Activated naive CD4-positive, alpha-beta T cell treated with anti-CD3 and anti-CD28 coated beads for 36 hours (primary cell): ENCODE measurements at regions not wholly inside any gene's neighbourhood (a gene's known extent, or its start where the extent isn't known, plus 50 kb on each side); places are given as distances from the start of the nearest gene placed in this dataset.

Experiments
- CTCF ChIA-PET: fragments of 350-600 bp; sonication (Branson Sonifier 250); formaldehyde crosslinking; loops from one replicate; lab custom pipeline; 2021; ENCODE audit warnings: antibody characterized with exemption; lab: Charles Lee
- DNase-seq: peaks from one replicate; pipeline ENCODE4 v3.0.0-alpha.2; 2020
- H3K27ac Mint-ChIP-seq: one replicate; pipeline ENCODE4 v1.8.0; 2021; ENCODE audit warnings: mild to moderate bottlenecking, mixed read lengths
- H3K27me3 Mint-ChIP-seq: one replicate; pipeline ENCODE4 v1.8.0; 2021; ENCODE audit warnings: low read depth, mixed read lengths
- H3K36me3 Mint-ChIP-seq: one replicate; pipeline ENCODE4 v1.8.0; 2021; ENCODE audit warnings: low read depth, mixed read lengths
- H3K4me1 Mint-ChIP-seq: one replicate; pipeline ENCODE4 v1.8.0; 2021; ENCODE audit warnings: low read depth, mixed read lengths
- H3K4me3 Mint-ChIP-seq: one replicate; pipeline ENCODE4 v1.8.0; 2021; ENCODE audit warnings: mild to moderate bottlenecking, moderate library complexity, mixed read lengths
- H3K9me3 Mint-ChIP-seq: one replicate; pipeline ENCODE4 v1.8.0; 2021; ENCODE audit warnings: mixed read lengths
- intact Hi-C: fragments of 100-400 bp; cut with micrococcal nuclease; formaldehyde crosslinking; loops from one replicate; pipeline ENCODE4 v1.15.1; 2023

DNA sequence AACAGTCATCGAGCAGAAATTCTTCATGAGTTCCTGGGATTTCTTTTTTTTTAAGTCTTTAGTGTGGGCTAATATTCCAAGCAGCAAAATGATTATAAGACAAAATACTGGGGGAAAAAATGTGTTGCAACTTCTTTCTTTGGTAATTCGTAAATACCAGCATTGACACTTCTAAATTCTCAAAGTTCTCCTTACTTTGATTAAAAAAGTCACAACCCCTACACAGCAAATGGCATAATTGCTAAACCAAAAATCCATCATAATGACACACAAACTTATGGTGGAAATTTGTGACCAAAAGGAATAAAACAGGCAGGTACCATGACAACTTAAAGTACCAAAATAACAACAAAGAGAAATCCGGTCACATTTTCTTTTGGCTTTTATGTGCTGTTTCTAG lies 585.2 kb upstream of the PKN2 start:
- Mint-ChIP-seq H3K36me3 (no peaks in the 10 kb centered on the region), H3K9me3 (no peaks in the 10 kb centered on the region), H3K27ac (no peak overlapping the region), H3K27me3 (no peaks in the 10 kb centered on the region), H3K4me1 (no peaks in the 10 kb centered on the region), H3K4me3 (no peak overlapping the region)
- CTCF ChIA-PET = no interaction called here
- DNase-seq = no peak
- intact Hi-C loops = no loop called here

GRCh38 chr1:88101041-88101440 lies 583.0 kb upstream of the PKN2 start:
- intact Hi-C loops = no loop called here
- Mint-ChIP-seq H3K4me1 (no peaks in the 10 kb centered on the region), H3K9me3 (no peaks in the 10 kb centered on the region), H3K27ac (no peak overlapping the region), H3K4me3 (no peak overlapping the region), H3K36me3 (no peaks in the 10 kb centered on the region), H3K27me3 (no peaks in the 10 kb centered on the region)
- CTCF ChIA-PET = no interaction called here
- DNase-seq = no peak

GRCh38 chr1:88104236-88104635 lies 579.8 kb upstream of the PKN2 start:
- CTCF ChIA-PET = no interaction called here
- peaks cover 3% of the 10 kb centered on the region for H3K27me3 Mint-ChIP-seq
- intact Hi-C loops = no loop called here
- no peak for DNase-seq
- H3K9me3 Mint-ChIP-seq = no peaks in the 10 kb centered on the region
- H3K4me3 Mint-ChIP-seq = no peak overlapping the region
- no peaks in the 10 kb centered on the region for H3K36me3 Mint-ChIP-seq
- no peak overlapping the region for H3K27ac Mint-ChIP-seq
- no peaks in the 10 kb centered on the region for H3K4me1 Mint-ChIP-seq

GRCh38 chr1:88104886-88105285 lies 579.2 kb upstream of the PKN2 start:
- H3K9me3 Mint-ChIP-seq = no peaks in the 10 kb centered on the region
- no peaks in the 10 kb centered on the region for H3K36me3 Mint-ChIP-seq
- no peak overlapping the region for H3K4me3 Mint-ChIP-seq
- H3K4me1 Mint-ChIP-seq = no peaks in the 10 kb centered on the region
- peaks cover 3% of the 10 kb centered on the region for H3K27me3 Mint-ChIP-seq
- no peak overlapping the region for H3K27ac Mint-ChIP-seq
- CTCF ChIA-PET = no interaction called here
- intact Hi-C loops = no loop called here
- DNase-seq = no peak

- Mint-ChIP-seq H3K36me3 (no peaks in the 10 kb centered on the region), H3K4me3 (no peak overlapping the region), H3K27me3 (peaks cover 3% of the 10 kb centered on the region), H3K27ac (no peak overlapping the region), H3K9me3 (no peaks in the 10 kb centered on the region), H3K4me1 (no peaks in the 10 kb centered on the region)
- no peak for DNase-seq
- intact Hi-C loops = no loop called here
- CTCF ChIA-PET = no interaction called here
Measured at GRCh38 chr1:88111816-88112215, 572.3 kb upstream of the PKN2 start.

GRCh38 chr1:88117597-88117996 lies 566.5 kb upstream of the PKN2 start:
- DNase-seq = no peak
- Mint-ChIP-seq H3K4me3 (no peak overlapping the region), H3K9me3 (no peaks in the 10 kb centered on the region), H3K27me3 (no peaks in the 10 kb centered on the region), H3K27ac (no peak overlapping the region), H3K4me1 (no peaks in the 10 kb centered on the region), H3K36me3 (no peaks in the 10 kb centered on the region)
- intact Hi-C loops = no loop called here
- CTCF ChIA-PET = no interaction called here

DNA sequence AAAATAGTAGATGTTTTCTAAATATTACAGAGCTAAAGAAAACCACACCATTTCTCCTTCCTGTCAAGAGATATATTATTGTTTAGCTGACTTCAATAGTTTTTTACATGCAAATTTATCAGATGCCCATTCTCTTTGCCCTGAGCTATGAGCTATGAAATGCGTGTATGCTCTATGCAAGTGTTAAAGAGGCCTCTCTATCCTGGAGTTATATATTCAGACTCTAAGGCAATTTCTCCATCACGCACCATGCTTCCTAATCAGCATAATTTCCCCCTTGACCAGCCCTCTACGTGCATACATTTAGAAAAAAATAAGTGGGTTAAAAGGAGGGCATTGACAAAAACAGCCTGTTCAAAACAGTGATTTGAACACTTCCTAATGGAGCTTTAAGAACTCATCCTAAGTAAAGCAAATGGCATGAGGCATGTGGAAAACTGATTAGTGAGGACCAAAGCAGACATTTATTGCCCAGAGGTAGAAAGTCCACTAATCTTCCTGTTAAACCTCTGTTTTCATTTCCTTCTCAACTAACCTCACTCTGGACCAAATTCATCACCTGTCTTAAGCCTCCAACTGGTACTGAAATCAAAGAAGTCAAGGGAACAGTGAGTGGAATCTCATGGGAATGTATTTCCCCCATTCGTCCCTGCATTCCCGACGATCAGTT lies 565.8 kb upstream of the PKN2 start:
- Mint-ChIP-seq H3K4me1 (no peaks in the 10 kb centered on the region), H3K9me3 (no peaks in the 10 kb centered on the region), H3K4me3 (no peak overlapping the region), H3K36me3 (no peaks in the 10 kb centered on the region), H3K27ac (no peak overlapping the region), H3K27me3 (no peaks in the 10 kb centered on the region)
- intact Hi-C loops = no loop called here
- DNase-seq = no peak
- CTCF ChIA-PET = no interaction called here

GRCh38 chr1:88124614-88125013 lies 559.5 kb upstream of the PKN2 start:
- H3K27ac Mint-ChIP-seq = no peak overlapping the region
- peaks cover 2% of the 10 kb centered on the region for H3K27me3 Mint-ChIP-seq
- intact Hi-C loops = no loop called here
- no peak for DNase-seq
- CTCF ChIA-PET = no interaction called here
- H3K36me3 Mint-ChIP-seq = no peaks in the 10 kb centered on the region
- no peaks in the 10 kb centered on the region for H3K9me3 Mint-ChIP-seq
- no peaks in the 10 kb centered on the region for H3K4me1 Mint-ChIP-seq
- H3K4me3 Mint-ChIP-seq = no peak overlapping the region

DNA sequence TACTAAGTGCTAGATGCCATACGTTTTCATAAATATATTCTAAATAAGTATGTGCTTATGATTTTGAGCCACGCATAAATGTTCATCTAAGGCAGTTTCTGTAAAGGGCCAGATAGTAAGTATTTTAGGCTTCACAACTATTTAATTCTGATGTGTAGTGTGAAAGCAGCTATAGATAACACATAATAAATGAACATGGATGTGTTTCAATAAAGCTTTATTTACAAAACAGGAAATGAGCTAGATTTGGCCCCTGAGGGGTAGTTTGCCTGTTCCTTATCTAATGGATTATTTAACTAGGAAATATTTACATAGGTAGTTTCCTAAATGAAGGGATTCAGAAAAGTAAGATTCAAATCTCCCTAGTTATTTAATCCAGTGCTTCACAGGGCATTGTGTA lies 557.6 kb upstream of the PKN2 start:
- H3K9me3 Mint-ChIP-seq = no peaks in the 10 kb centered on the region
- no peaks in the 10 kb centered on the region for H3K4me1 Mint-ChIP-seq
- intact Hi-C loops = no loop called here
- no peaks in the 10 kb centered on the region for H3K36me3 Mint-ChIP-seq
- no peak overlapping the region for H3K27ac Mint-ChIP-seq
- no peak overlapping the region for H3K4me3 Mint-ChIP-seq
- DNase-seq = no peak
- peaks cover 6% of the 10 kb centered on the region for H3K27me3 Mint-ChIP-seq
- CTCF ChIA-PET = no interaction called here

DNA sequence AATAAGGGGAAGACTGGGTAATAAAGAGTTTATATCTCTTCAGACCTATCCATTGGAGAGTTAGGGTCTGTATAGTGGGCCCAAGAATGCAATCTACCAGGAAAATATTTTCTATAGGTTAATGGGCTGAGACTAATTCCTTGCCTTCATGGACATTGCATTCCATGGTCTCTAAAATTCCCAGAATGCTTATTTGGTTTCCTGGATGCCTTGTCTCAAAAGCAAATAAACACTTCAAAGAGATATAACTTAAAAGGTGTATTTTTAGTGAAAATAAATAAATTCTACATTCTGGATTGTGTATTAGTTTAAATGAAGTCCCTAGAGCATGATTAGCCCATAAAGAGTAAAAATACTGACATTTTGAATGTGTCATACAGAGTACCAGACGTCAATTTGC lies 550.1 kb upstream of the PKN2 start:
- no peak overlapping the region for H3K4me3 Mint-ChIP-seq
- H3K9me3 Mint-ChIP-seq = peaks cover 1% of the 10 kb centered on the region
- intact Hi-C loops = no loop called here
- H3K4me1 Mint-ChIP-seq = no peaks in the 10 kb centered on the region
- CTCF ChIA-PET = no interaction called here
- H3K27ac Mint-ChIP-seq = no peak overlapping the region
- no peaks in the 10 kb centered on the region for H3K36me3 Mint-ChIP-seq
- no peak for DNase-seq
- H3K27me3 Mint-ChIP-seq = peaks cover 4% of the 10 kb centered on the region

GRCh38 chr1:88134983-88135921 lies 548.8 kb upstream of the PKN2 start:
- H3K4me3 Mint-ChIP-seq = no peak overlapping the region
- no peaks in the 10 kb centered on the region for H3K4me1 Mint-ChIP-seq
- H3K27ac Mint-ChIP-seq = no peak overlapping the region
- H3K9me3 Mint-ChIP-seq = peaks cover 1% of the 10 kb centered on the region
- no peaks in the 10 kb centered on the region for H3K36me3 Mint-ChIP-seq
- no peak for DNase-seq
- intact Hi-C loops = no loop called here
- CTCF ChIA-PET = no interaction called here
- no peaks in the 10 kb centered on the region for H3K27me3 Mint-ChIP-seq

GRCh38 chr1:88139633-88140032 lies 544.4 kb upstream of the PKN2 start:
- peaks cover 3% of the 10 kb centered on the region for H3K4me1 Mint-ChIP-seq
- no peaks in the 10 kb centered on the region for H3K27me3 Mint-ChIP-seq
- no peak for DNase-seq
- H3K27ac Mint-ChIP-seq = no peak overlapping the region
- intact Hi-C loops = no loop called here
- H3K36me3 Mint-ChIP-seq = no peaks in the 10 kb centered on the region
- no peak overlapping the region for H3K4me3 Mint-ChIP-seq
- H3K9me3 Mint-ChIP-seq = no peaks in the 10 kb centered on the region
- CTCF ChIA-PET = no interaction called here

DNA sequence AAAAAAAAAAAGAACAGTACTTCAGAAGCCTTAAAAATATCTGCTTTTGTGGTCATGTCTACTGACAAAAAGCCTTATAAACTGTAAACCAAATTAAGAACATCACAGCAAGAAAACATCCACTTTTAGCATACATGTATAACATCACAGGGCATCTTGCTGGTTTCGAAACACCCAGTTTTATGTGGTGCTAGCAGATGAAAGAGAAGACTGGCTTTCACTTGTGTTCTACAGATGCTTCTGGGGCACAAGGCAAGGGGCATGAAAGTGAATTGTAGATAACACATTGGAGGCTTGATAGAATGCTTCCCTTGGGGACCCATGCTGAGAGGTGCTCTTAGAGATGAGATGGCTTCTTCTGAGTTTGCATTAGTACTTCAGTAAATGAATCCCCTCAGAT lies 543.7 kb upstream of the PKN2 start:
- Mint-ChIP-seq H3K4me3 (no peak overlapping the region), H3K9me3 (no peaks in the 10 kb centered on the region), H3K27ac (no peak overlapping the region), H3K4me1 (peaks cover 3% of the 10 kb centered on the region), H3K27me3 (peaks cover 4% of the 10 kb centered on the region), H3K36me3 (no peaks in the 10 kb centered on the region)
- DNase-seq = no peak
- CTCF ChIA-PET = no interaction called here
- intact Hi-C loops = no loop called here
